PC-9 (cell line): ENCODE measurements at regions not wholly inside any gene's neighbourhood (a gene's known extent, or its start where the extent isn't known, plus 50 kb on each side); places are given as distances from the start of the nearest gene placed in this dataset.

Source experiments
- BruUV-seq: library from RNA; stranded (reverse); fragments of 400-500 nt; replicated peaks from 2 replicates; lab custom pipeline; 2021; lab: Mats Ljungman, UMichigan
- CTCF ChIA-PET: fragments of 300-600 bp; sonication (Branson Sonifier 250); formaldehyde crosslinking; loops from one replicate; lab custom pipeline; 2022; ENCODE audit warnings: antibody characterized with exemption; lab: Charles Lee
- POLR2A ChIA-PET: fragments of 300-600 bp; sonication (Branson Sonifier 250); formaldehyde crosslinking; loops from one replicate; lab custom pipeline; 2022; ENCODE audit warnings: antibody characterized with exemption; ENCODE audit not compliant: unreplicated experiment; lab: Charles Lee
- DNase-seq, 2 experiments: peaks; one replicate each; pipeline versions ENCODE4 v3.0.0 to v3.0.0-alpha.2; 2015 to 2022; ENCODE audit warnings: mixed read lengths in 1 of 2
- H2AFZ ChIP-seq: fragments of 200-600 bp; sonication (generic); 2 replicates; pipeline ENCODE4 v1.8.1; 2017; ENCODE audit warnings: antibody characterized with exemption
- H3F3A ChIP-seq: fragments of 200-600 bp; sonication (generic); 2 replicates; pipeline ENCODE4 v1.8.1; 2017; ENCODE audit warnings: antibody characterized with exemption, mild to moderate bottlenecking, low read depth; ENCODE audit not compliant: insufficient read depth
- H3K27ac ChIP-seq: fragments of 200-600 bp; sonication (generic); 2 replicates; pipeline ENCODE4 v1.6.1; 2016; ENCODE audit warnings: mixed run types
- H3K27me3 ChIP-seq: fragments of 200-600 bp; sonication (generic); 2 replicates; pipeline ENCODE4 v1.6.1; 2016; ENCODE audit warnings: low read depth, mixed run types; ENCODE audit not compliant: insufficient read depth
- H3K36me3 ChIP-seq: fragments of 200-600 bp; sonication (generic); 2 replicates; pipeline ENCODE4 v1.6.1; 2016; ENCODE audit warnings: low read depth, mixed run types
- H3K4me1 ChIP-seq: fragments of 200-600 bp; sonication (generic); replicated peaks from 2 replicates; pipeline ENCODE4 v1.6.1; 2016; ENCODE audit warnings: mixed run types; ENCODE audit not compliant: insufficient read depth
- H3K4me2 ChIP-seq: fragments of 200-600 bp; sonication (generic); 2 replicates; pipeline ENCODE4 v1.6.1; 2017; ENCODE audit warnings: mixed run types
- H3K4me3 ChIP-seq: fragments of 200-600 bp; sonication (generic); 2 replicates; pipeline ENCODE4 v1.6.1; 2016; ENCODE audit warnings: mixed run types
- H3K79me2 ChIP-seq: fragments of 200-600 bp; sonication (generic); 2 replicates; pipeline ENCODE4 v1.6.1; 2017; ENCODE audit warnings: low read depth, mixed run types
- H3K9me2 ChIP-seq: fragments of 200-600 bp; sonication (generic); 2 replicates; pipeline ENCODE4 v1.8.1; 2017; ENCODE audit warnings: mild to moderate bottlenecking; ENCODE audit not compliant: insufficient read depth
- H3K9me3 ChIP-seq: fragments of 200-600 bp; sonication (generic); 2 replicates; pipeline ENCODE4 v1.8.1; 2016; ENCODE audit warnings: low read depth; ENCODE audit not compliant: insufficient read depth
- H4K20me1 ChIP-seq: fragments of 200-600 bp; sonication (generic); 2 replicates; pipeline ENCODE4 v1.8.1; 2017; ENCODE audit not compliant: insufficient read depth
- CTCF ChIP-seq: fragments of 200-600 bp; sonication (generic); conservative IDR thresholded peaks from 2 replicates; pipeline ENCODE4 v1.6.1; 2017; ENCODE audit warnings: mixed run types, antibody characterized with exemption, mild to moderate bottlenecking, moderate library complexity
- EZH2 ChIP-seq: fragments of 200-600 bp; sonication (generic); IDR thresholded peaks from 2 replicates; pipeline ENCODE4 v1.8.0; 2017; ENCODE audit warnings: antibody characterized with exemption, low read depth
- intact Hi-C: fragments of 100-400 bp; cut with micrococcal nuclease; formaldehyde crosslinking; loops from one replicate; pipeline ENCODE4 v1.10.0; 2022; ENCODE audit not compliant: unreplicated experiment

- Histone ChIP-seq H3K9me3 (no peaks in the 10 kb centered on the region), H3K4me1 (no peaks in the 10 kb centered on the region), H3F3A (no peaks in the 10 kb centered on the region), H3K27me3 (no peaks in the 10 kb centered on the region), H3K4me3 (no peak overlapping the region), H3K79me2 (no peaks in the 10 kb centered on the region), H4K20me1 (no peaks in the 10 kb centered on the region), H2AFZ (no peak overlapping the region), H3K27ac (no peak overlapping the region), H3K4me2 (no peak overlapping the region), H3K36me3 (no peaks in the 10 kb centered on the region), H3K9me2 (no peaks in the 10 kb centered on the region)
- ChIA-PET POLR2A (interaction anchor here (0.9 kb wide), 1 partner anchor 55 kb away, joined by 5 read pairs; no protein-coding TSS in a partner anchor), CTCF (no interaction called here)
- no TSS peak for BruUV-seq
- intact Hi-C loops = no loop called here
- no peak for DNase-seq
- TF ChIP-seq CTCF = no peak
- no peak for TF ChIP-seq EZH2
Observed at GRCh38 chr7:17195576-17195975, 102.9 kb upstream of the AHR start.

GRCh38 chr7:17205910-17206309, 92.5 kb upstream of the AHR start:
- intact Hi-C loops = no loop called here
- H3K36me3 ChIP-seq = 0 out of 2 replicates have a peak, but pooled peaks cover 5% of the 10 kb centered on the region
- H3K9me3 ChIP-seq = no peaks in the 10 kb centered on the region
- H3K27me3 ChIP-seq = no peaks in the 10 kb centered on the region
- H4K20me1 ChIP-seq = no peaks in the 10 kb centered on the region
- DNase-seq = no peak
- 0 out of 2 replicates have a peak, but pooled peaks cover 4% of the 10 kb centered on the region for H3K9me2 ChIP-seq
- H3K4me1 ChIP-seq = peaks cover 20% of the 10 kb centered on the region
- no peaks in the 10 kb centered on the region for H3K79me2 ChIP-seq
- H3K4me2 ChIP-seq = peak overlapping the region; percentile 25
- peaks cover 8% of the 10 kb centered on the region for H3F3A ChIP-seq
- ChIA-PET CTCF (no interaction called here), POLR2A (no interaction called here)
- no peak overlapping the region for H3K4me3 ChIP-seq
- H2AFZ ChIP-seq = peak overlapping the region; percentile 3; the same call in 1 of the 2 replicates
- TF ChIP-seq CTCF (no peak), EZH2 (no peak)
- peak overlapping the region; percentile 38 for H3K27ac ChIP-seq
- BruUV-seq = no TSS peak

GRCh38 chr7:17206349-17206905, 92.0 kb upstream of the AHR start:
- H3K9me2 ChIP-seq = 0 out of 2 replicates have a peak, but pooled peaks cover 3% of the 10 kb centered on the region
- peak; percentile 33 to 90 for DNase-seq
- BruUV-seq = no TSS peak
- H4K20me1 ChIP-seq = no peaks in the 10 kb centered on the region
- POLR2A ChIA-PET = no interaction called here
- H3K79me2 ChIP-seq = no peaks in the 10 kb centered on the region
- peaks cover 20% of the 10 kb centered on the region for H3K4me1 ChIP-seq
- CTCF ChIA-PET = no interaction called here
- H3F3A ChIP-seq = peaks cover 8% of the 10 kb centered on the region
- TF ChIP-seq CTCF = no peak
- TF ChIP-seq EZH2 = no peak
- H3K9me3 ChIP-seq = no peaks in the 10 kb centered on the region
- peak overlapping the region; percentile 38 for H3K27ac ChIP-seq
- H3K36me3 ChIP-seq = 0 out of 2 replicates have a peak, but pooled peaks cover 4% of the 10 kb centered on the region
- no peaks in the 10 kb centered on the region for H3K27me3 ChIP-seq
- H3K4me3 ChIP-seq = no peak overlapping the region
- peak overlapping the region; percentile 3; the same call in 1 of the 2 replicates for H2AFZ ChIP-seq
- intact Hi-C loops = no loop called here
- H3K4me2 ChIP-seq = peak overlapping the region; percentile 25
